ENCODE measurements at regions not wholly inside any gene's neighbourhood (a gene's known extent, or its start where the extent isn't known, plus 50 kb on each side); places are given as distances from the start of the nearest gene placed in this dataset.

GRCh38 chr15:87758794-87759418 lies 497.6 kb downstream of the NTRK3 start:
- Histone ChIP-seq H3K27me3 (no peaks in the 10 kb centered on the region), H3K27ac (no peak overlapping the region), H3K4me1 (replicated peaks in 1 of 2) (peaks cover 0 to 14% of the 10 kb centered on the region in 2 donors), H3K4me3 (no peak overlapping the region), H3K9me3 (replicated peaks in 1 of 3) (no peaks in the 10 kb centered on the region), H3K36me3 (replicated peaks in 1 of 2) (no peaks in the 10 kb centered on the region)
- intact Hi-C loops (cut with DNase I), result no loop called here
- peak in 3 of 7 donors; percentile 17 to 53 (median 20) for DNase-seq
- TF ChIP-seq POLR2A (IDR thresholded peaks at IDR 0.05) (no peak), CTCF (IDR thresholded peaks at IDR 0.05) (no peak)
- 59 to 68% (median 66%) methylated on average over 9 of the region's 9 CpGs for WGBS, 4 donors

- H3K4me3 ChIP-seq, result no peak overlapping the region
- DNase-seq, result no peak
- no peaks in the 10 kb centered on the region for H3K27me3 ChIP-seq
- TF ChIP-seq CTCF (IDR thresholded peaks at IDR 0.05) (no peak), POLR2A (IDR thresholded peaks at IDR 0.05) (no peak)
- 84 to 88% (median 85%) methylated on average over 7 of the region's 7 CpGs for WGBS, 4 donors
- intact Hi-C loops (cut with DNase I), result no loop called here
- H3K36me3 ChIP-seq (replicated peaks in 1 of 2), result no peaks in the 10 kb centered on the region
- peaks cover 0 to 19% of the 10 kb centered on the region in 2 donors for H3K4me1 ChIP-seq (replicated peaks in 1 of 2)
- H3K9me3 ChIP-seq (replicated peaks in 1 of 3), result no peaks in the 10 kb centered on the region
- H3K27ac ChIP-seq, result no peak overlapping the region
Observed at GRCh38 chr15:87757084-87757483, 499.5 kb downstream of the NTRK3 start.

GRCh38 chr15:87756072-87756471 lies 500.5 kb downstream of the NTRK3 start:
- WGBS, 4 donors, result 57 to 78% (median 70%) methylated on average over 3 of the region's 3 CpGs
- H3K36me3 ChIP-seq (replicated peaks in 1 of 2), result no peaks in the 10 kb centered on the region

GRCh38 chr15:87755226-87755625 lies 501.3 kb downstream of the NTRK3 start:
- H3K27me3 ChIP-seq, result no peaks in the 10 kb centered on the region
- DNase-seq, result no peak
- H3K9me3 ChIP-seq (replicated peaks in 1 of 3), result no peaks in the 10 kb centered on the region
- 74 to 92% (median 82%) methylated on average over 4 of the region's 4 CpGs for WGBS, 4 donors
- H3K4me1 ChIP-seq (replicated peaks in 1 of 2), result peaks cover 0 to 10% of the 10 kb centered on the region in 2 donors
- TF ChIP-seq CTCF (IDR thresholded peaks at IDR 0.05) (no peak), POLR2A (IDR thresholded peaks at IDR 0.05) (no peak)
- no peak overlapping the region for H3K27ac ChIP-seq
- no peaks in the 10 kb centered on the region for H3K36me3 ChIP-seq (replicated peaks in 1 of 2)
- intact Hi-C loops (cut with DNase I), result no loop called here
- no peak overlapping the region for H3K4me3 ChIP-seq

More at GRCh38 chr15:87756072-87756471, 500.5 kb downstream of the NTRK3 start:
- H3K27ac ChIP-seq, result no peak overlapping the region
- no peak overlapping the region for H3K4me3 ChIP-seq
- DNase-seq, result no peak
- peaks cover 0 to 10% of the 10 kb centered on the region in 2 donors for H3K4me1 ChIP-seq (replicated peaks in 1 of 2)
- H3K27me3 ChIP-seq, result no peaks in the 10 kb centered on the region
- intact Hi-C loops (cut with DNase I), result no loop called here
- TF ChIP-seq CTCF (IDR thresholded peaks at IDR 0.05) (no peak), POLR2A (IDR thresholded peaks at IDR 0.05) (no peak)
- no peaks in the 10 kb centered on the region for H3K9me3 ChIP-seq (replicated peaks in 1 of 3)
